Prostate gland (tissue), 2 donors: ENCODE measurements at regions not wholly inside any gene's neighbourhood (a gene's known extent, or its start where the extent isn't known, plus 50 kb on each side); places are given as distances from the start of the nearest gene placed in this dataset.
"Not testable (repeated sequence)": the region's sequence is repeated elsewhere in the genome, so short reads cannot be mapped to it uniquely, and the experiment has no call there.

Experiments
- DNase-seq: peaks from one replicate; pipeline ENCODE4 v3.0.0-alpha.2; 2019; ENCODE audit warnings: low spot score
- H3K27ac ChIP-seq, 2 donors: fragments of 200-600 bp; sonication (generic); 2 replicates each; pipeline ENCODE4 v1.5.1; 2017 to 2019
- H3K27me3 ChIP-seq: fragments of 200-600 bp; sonication (generic); replicated peaks from 2 replicates; pipeline ENCODE4 v1.5.1; 2019; ENCODE audit not compliant: insufficient read depth
- H3K36me3 ChIP-seq, 2 donors: fragments of 200-600 bp; sonication (generic); 1 replicate in 1 of 2; 2 replicates in 1 of 2; pipeline versions ENCODE4 v1.5.1 to v1.8.1; 2017 to 2019
- H3K4me1 ChIP-seq: fragments of 200-600 bp; sonication (generic); replicated peaks from 2 replicates; pipeline ENCODE4 v1.5.1; 2019
- H3K4me3 ChIP-seq, 2 donors: fragments of 200-600 bp; sonication (generic); 2 replicates each; pipeline ENCODE4 v1.5.1; 2017 to 2019
- H3K9me3 ChIP-seq: fragments of 200-600 bp; sonication (generic); 2 replicates; pipeline ENCODE4 v1.5.1; 2017
- CTCF ChIP-seq, 4 experiments: fragments of 200-600 bp in 2 of 4; fragments of 450-650 bp in 2 of 4; sonication (generic) in 2 of 4; IDR thresholded peaks; 1 replicate in 3 of 4; 2 replicates in 1 of 4; pipeline ENCODE4 v1.5.1; 2016 to 2019; ENCODE audit warnings: antibody characterized with exemption in 4 of 4, mild to moderate bottlenecking in 2 of 4, moderate library complexity in 2 of 4
- POLR2A ChIP-seq: fragments of 450-650 bp; IDR thresholded peaks from one replicate; pipeline ENCODE4 v1.6.1; 2016; ENCODE audit warnings: antibody characterized with exemption, mild to moderate bottlenecking
- POLR2AphosphoS5 ChIP-seq: sonication (generic); formaldehyde crosslinking; IDR thresholded peaks from one replicate; pipeline ENCODE4 v1.6.1; 2017; ENCODE audit warnings: antibody characterized with exemption
- WGBS: methylation state at CpG from one replicate; pipeline ENCODE4 v1.1.5; 2018; 5-methylcytosine and 5-hydroxymethylcytosine counted together
- intact Hi-C: fragments of 100-400 bp; cut with DNase I; formaldehyde crosslinking; loops from one replicate; pipeline ENCODE4 v1.14.2; 2022

DNA sequence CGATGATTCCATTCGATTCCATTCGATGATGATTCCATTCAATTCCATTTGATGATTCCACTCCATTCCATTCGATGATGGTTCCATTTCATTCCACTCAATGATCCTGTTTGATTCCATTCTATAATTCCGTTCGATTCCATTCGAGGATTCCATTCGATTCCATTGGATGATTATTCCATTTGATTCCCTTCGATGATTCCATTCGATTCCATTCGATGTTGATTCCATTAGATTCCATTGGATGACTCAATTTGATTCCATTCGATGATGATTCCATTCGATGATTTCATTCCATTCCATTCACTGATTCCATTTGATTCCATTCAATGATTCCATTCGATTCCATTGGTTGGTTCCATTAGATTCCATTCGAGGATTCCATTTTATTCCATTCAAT lies 1084.4 kb downstream of the RPIA start:
- Histone ChIP-seq H3K4me1 (no peaks in the 10 kb centered on the region), H3K4me3 (no peak overlapping the region), H3K27me3 (no peaks in the 10 kb centered on the region), H3K9me3 (no peaks in the 10 kb centered on the region), H3K36me3 (no peaks in the 10 kb centered on the region), H3K27ac (no peak overlapping the region)
- 85% methylated on average over 15 of the region's 15 CpGs for WGBS
- TF ChIP-seq POLR2A (no peak), CTCF (IDR thresholded peaks at IDR 0.05) (no peak), POLR2AphosphoS5 (no peak)
- intact Hi-C loops, result no loop called here
- DNase-seq, result no peak

GRCh38 chr2:89780318-89780717 lies 1088.8 kb downstream of the RPIA start:
- no peak for TF ChIP-seq POLR2AphosphoS5
- TF ChIP-seq CTCF (IDR thresholded peaks at IDR 0.05), result no peak
- TF ChIP-seq POLR2A, result no peak
- 84% methylated on average over 15 of the region's 15 CpGs for WGBS
- H3K27ac ChIP-seq, result no peak overlapping the region
- intact Hi-C loops, result no loop called here
- no peak overlapping the region for H3K4me3 ChIP-seq
- no peaks in the 10 kb centered on the region for H3K36me3 ChIP-seq
- H3K9me3 ChIP-seq, result no peaks in the 10 kb centered on the region
- no peak for DNase-seq
- no peaks in the 10 kb centered on the region for H3K4me1 ChIP-seq
- H3K27me3 ChIP-seq, result no peaks in the 10 kb centered on the region

DNA sequence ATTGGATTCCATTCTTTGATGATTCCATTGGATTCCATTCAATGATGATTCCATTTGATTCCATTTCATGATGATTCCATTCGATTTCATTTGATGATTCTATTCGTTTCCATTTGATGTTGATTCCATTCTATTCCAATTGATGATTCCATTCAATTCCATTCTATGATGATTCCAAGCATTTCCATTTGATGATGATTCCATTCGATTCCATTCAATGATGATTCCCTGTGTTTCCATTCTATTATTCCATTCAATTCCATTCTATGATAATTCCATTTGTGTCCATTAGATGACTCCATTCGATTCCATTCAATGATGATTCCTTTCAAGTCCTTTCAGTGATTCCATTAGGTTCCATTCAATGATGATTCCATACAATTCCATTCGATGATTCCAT lies 1090.5 kb downstream of the RPIA start:
- no peaks in the 10 kb centered on the region for H3K9me3 ChIP-seq

DNA sequence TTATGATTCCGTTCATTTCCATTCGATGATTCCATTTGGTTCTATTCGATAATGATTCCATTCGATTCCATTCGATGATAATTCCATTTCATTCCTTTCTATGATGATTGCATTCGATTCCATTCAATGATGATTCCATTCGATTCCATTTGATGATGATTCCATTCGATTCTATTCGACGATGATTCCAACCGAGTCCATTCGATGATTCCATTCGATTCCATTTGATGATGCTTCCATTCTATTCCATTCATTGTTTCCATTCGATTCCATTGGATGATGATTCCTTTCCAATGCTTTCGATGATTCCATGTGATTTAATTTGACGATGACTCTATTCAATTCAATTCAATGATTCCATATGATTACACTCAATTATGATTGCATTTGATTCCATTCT lies 1093.5 kb downstream of the RPIA start:
- Histone ChIP-seq H3K4me3 (no peak overlapping the region), H3K36me3 (no peaks in the 10 kb centered on the region), H3K9me3 (no peaks in the 10 kb centered on the region), H3K27me3 (no peaks in the 10 kb centered on the region), H3K4me1 (no peaks in the 10 kb centered on the region), H3K27ac (no peak overlapping the region)
- no peak for DNase-seq
- TF ChIP-seq POLR2A, result no peak
- TF ChIP-seq CTCF (IDR thresholded peaks at IDR 0.05), result no peak
- TF ChIP-seq POLR2AphosphoS5, result no peak
- 85% methylated on average over 16 of the region's 16 CpGs for WGBS
- intact Hi-C loops, result no loop called here

More for the DNA sequence above, 1090.5 kb downstream of the RPIA start:
- intact Hi-C loops, result no loop called here
- Histone ChIP-seq H3K4me1 (no peaks in the 10 kb centered on the region), H3K4me3 (no peak overlapping the region), H3K27me3 (no peaks in the 10 kb centered on the region), H3K27ac (no peak overlapping the region), H3K36me3 (no peaks in the 10 kb centered on the region)
- DNase-seq, result no peak
- no peak for TF ChIP-seq POLR2A
- TF ChIP-seq CTCF (IDR thresholded peaks at IDR 0.05), result no peak
- TF ChIP-seq POLR2AphosphoS5, result no peak
- WGBS, result 65% methylated on average over 5 of the region's 5 CpGs

DNA sequence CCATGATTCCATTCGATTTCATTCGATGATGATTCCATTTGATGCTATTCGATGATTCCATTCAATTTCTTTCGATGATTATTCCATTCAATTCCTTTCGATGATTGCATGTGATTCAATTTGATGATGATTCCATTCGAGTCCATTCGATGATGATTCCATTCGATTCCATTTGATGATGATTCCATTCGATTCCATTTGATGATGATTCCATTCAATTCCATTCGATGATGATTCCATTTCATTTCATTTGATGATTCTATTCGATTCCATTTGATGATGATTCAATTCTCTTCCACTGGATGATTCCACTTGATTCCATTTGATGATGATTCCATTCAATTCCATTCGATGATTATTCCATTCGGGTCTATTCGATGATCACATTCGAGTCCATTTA lies 1094.1 kb downstream of the RPIA start:
- H3K36me3 ChIP-seq, H3K27me3 ChIP-seq, H3K27ac ChIP-seq, H3K9me3 ChIP-seq, H3K4me3 ChIP-seq, DNase-seq, intact Hi-C loops, H3K4me1 ChIP-seq: not testable (repeated sequence)
- 83% methylated on average over 15 of the region's 15 CpGs for WGBS

GRCh38 chr2:89786642-89787041 lies 1095.2 kb downstream of the RPIA start:
- WGBS, result 79% methylated on average over 16 of the region's 16 CpGs
- intact Hi-C loops, H3K36me3 ChIP-seq, H3K27me3 ChIP-seq, H3K4me3 ChIP-seq, H3K9me3 ChIP-seq, H3K27ac ChIP-seq, DNase-seq, H3K4me1 ChIP-seq: not testable (repeated sequence)

GRCh38 chr2:89795530-89795929 lies 1104.1 kb downstream of the RPIA start:
- H3K27ac ChIP-seq, intact Hi-C loops, H3K4me1 ChIP-seq, H3K4me3 ChIP-seq, DNase-seq, H3K27me3 ChIP-seq, H3K36me3 ChIP-seq, H3K9me3 ChIP-seq: not testable (repeated sequence)
- 82% methylated on average over 17 of the region's 17 CpGs for WGBS
